Upper lobe of left lung (tissue), 6 donors: ENCODE measurements at regions not wholly inside any gene's neighbourhood (a gene's known extent, or its start where the extent isn't known, plus 50 kb on each side); places are given as distances from the start of the nearest gene placed in this dataset.

ENCODE experiments used
- ATAC-seq, 2 donors: fragments of 200-7000 bp; cut with Tn5 transposase; one replicate each; pipeline ENCODE4 v1.9.1; 2022; ENCODE audit warnings: mild to moderate bottlenecking in 2 of 2, moderate library complexity in 2 of 2; ENCODE audit not compliant: low FRiP score in 2 of 2
- DNase-seq, 2 donors: peaks; one replicate each; pipeline ENCODE4 v3.0.0-alpha.2; 2019 to 2020
- H3K27ac ChIP-seq, 4 donors: fragments of 200-600 bp; sonication (generic); one replicate each; pipeline ENCODE4 v1.5.1; 2016 to 2019
- H3K27me3 ChIP-seq, 4 donors: fragments of 200-600 bp; sonication (generic); one replicate each; pipeline ENCODE4 v1.5.1; 2017 to 2019
- H3K36me3 ChIP-seq, 4 donors: fragments of 200-600 bp; sonication (generic); one replicate each; pipeline ENCODE4 v1.5.1; 2016 to 2019
- H3K4me1 ChIP-seq, 4 donors: fragments of 200-600 bp; sonication (generic); one replicate each; pipeline ENCODE4 v1.5.1; 2018 to 2019
- H3K4me3 ChIP-seq, 4 donors: fragments of 200-600 bp; sonication (generic); one replicate each; pipeline ENCODE4 v1.5.1; 2017 to 2019; ENCODE audit warnings: mild to moderate bottlenecking in 2 of 4, moderate library complexity in 1 of 4
- H3K9me3 ChIP-seq, 4 donors: fragments of 200-600 bp; sonication (generic); one replicate each; pipeline ENCODE4 v1.5.1; 2018 to 2019
- EP300 ChIP-seq, 4 donors: sonication (generic); formaldehyde crosslinking; IDR thresholded peaks; one replicate each; pipeline ENCODE4 v1.5.1; 2017; ENCODE audit warnings: antibody characterized with exemption in 4 of 4, control low read depth in 2 of 4
- POLR2A ChIP-seq, 4 donors: fragments of 450-650 bp; IDR thresholded peaks; one replicate each; pipeline ENCODE4 v1.5.1; 2016 to 2017; ENCODE audit warnings: antibody characterized with exemption in 4 of 4, mild to moderate bottlenecking in 2 of 4
- POLR2AphosphoS5 ChIP-seq, 2 donors: sonication (generic); formaldehyde crosslinking; IDR thresholded peaks; one replicate each; pipeline ENCODE4 v1.5.1; 2017; ENCODE audit warnings: antibody characterized with exemption in 2 of 2
- WGBS, 2 donors: methylation state at CpG; one replicate each; pipeline ENCODE4 v1.1.5; 2017 to 2018; 5-methylcytosine and 5-hydroxymethylcytosine counted together
- TF ChIP-seq, protein P1 (sequence below), 6 experiments: fragments of 450-650 bp in 4 of 6; fragments of 200-600 bp in 2 of 6; sonication (generic) in 2 of 6; IDR thresholded peaks; one replicate each; pipeline ENCODE4 v1.5.1; 2016 to 2019; ENCODE audit warnings: antibody characterized with exemption in 6 of 6
- donor health status: DM: no; HTN: no; CAD: no; lungs with moderate emphysema.
- donor health status: DM: no; HTN: yes; CAD: no; lungs with severe emphysema.

GRCh38 chr9:95615246-95615645 lies 98.5 kb upstream of the PTCH1 start:
- 72 to 76% methylated on average over 8 of the region's 8 CpGs for WGBS, 2 donors

DNA sequence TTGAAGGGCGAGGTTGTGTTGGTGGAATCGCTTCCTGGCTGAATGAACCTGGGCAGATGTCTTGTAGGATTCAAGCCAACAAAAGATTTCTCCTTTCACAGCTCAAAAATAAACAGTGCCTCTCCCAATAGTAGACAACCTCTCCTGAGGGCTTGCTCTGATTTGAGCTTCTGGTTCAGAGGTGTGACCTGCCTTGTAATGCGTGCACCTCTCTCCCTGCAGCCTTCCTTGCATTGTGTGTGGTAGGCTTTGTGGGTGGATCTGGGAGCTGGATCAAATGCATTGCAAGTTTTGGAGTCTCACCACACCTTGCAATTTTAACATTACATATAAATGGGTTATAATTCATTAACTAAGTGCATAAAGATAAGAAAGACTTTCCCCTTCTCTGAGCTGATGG lies 96.9 kb upstream of the PTCH1 start:
- TF ChIP-seq POLR2A (IDR thresholded peaks at IDR 0.05) (no peak), EP300 (IDR thresholded peaks at IDR 0.05) (no peak), POLR2AphosphoS5 (IDR thresholded peaks at IDR 0.05) (no peak)
- TF ChIP-seq, protein P1, sequence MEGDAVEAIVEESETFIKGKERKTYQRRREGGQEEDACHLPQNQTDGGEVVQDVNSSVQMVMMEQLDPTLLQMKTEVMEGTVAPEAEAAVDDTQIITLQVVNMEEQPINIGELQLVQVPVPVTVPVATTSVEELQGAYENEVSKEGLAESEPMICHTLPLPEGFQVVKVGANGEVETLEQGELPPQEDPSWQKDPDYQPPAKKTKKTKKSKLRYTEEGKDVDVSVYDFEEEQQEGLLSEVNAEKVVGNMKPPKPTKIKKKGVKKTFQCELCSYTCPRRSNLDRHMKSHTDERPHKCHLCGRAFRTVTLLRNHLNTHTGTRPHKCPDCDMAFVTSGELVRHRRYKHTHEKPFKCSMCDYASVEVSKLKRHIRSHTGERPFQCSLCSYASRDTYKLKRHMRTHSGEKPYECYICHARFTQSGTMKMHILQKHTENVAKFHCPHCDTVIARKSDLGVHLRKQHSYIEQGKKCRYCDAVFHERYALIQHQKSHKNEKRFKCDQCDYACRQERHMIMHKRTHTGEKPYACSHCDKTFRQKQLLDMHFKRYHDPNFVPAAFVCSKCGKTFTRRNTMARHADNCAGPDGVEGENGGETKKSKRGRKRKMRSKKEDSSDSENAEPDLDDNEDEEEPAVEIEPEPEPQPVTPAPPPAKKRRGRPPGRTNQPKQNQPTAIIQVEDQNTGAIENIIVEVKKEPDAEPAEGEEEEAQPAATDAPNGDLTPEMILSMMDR (IDR thresholded peaks at IDR 0.05), result no peak
- Histone ChIP-seq H3K27me3 (no peaks in the 10 kb centered on the region), H3K4me1 (no peaks in the 10 kb centered on the region), H3K9me3 (peaks cover 0 to 3% (median 0%) of the 10 kb centered on the region in 4 donors), H3K4me3 (no peak overlapping the region), H3K36me3 (no peaks in the 10 kb centered on the region), H3K27ac (no peak overlapping the region)
- ATAC-seq (no peak), DNase-seq (no peak)
- WGBS, 2 donors, result 87 to 98% methylated on average over 3 of the region's 3 CpGs

More at GRCh38 chr9:95615246-95615645, 98.5 kb upstream of the PTCH1 start:
- no peaks in the 10 kb centered on the region for H3K27me3 ChIP-seq
- no peak overlapping the region for H3K4me3 ChIP-seq
- H3K27ac ChIP-seq, result no peak overlapping the region
- H3K36me3 ChIP-seq, result no peaks in the 10 kb centered on the region
- H3K9me3 ChIP-seq, result peaks cover 0 to 3% (median 0%) of the 10 kb centered on the region in 4 donors
- TF ChIP-seq, protein P1 (IDR thresholded peaks at IDR 0.05), result no peak
- TF ChIP-seq POLR2AphosphoS5 (IDR thresholded peaks at IDR 0.05), result no peak
- TF ChIP-seq EP300 (IDR thresholded peaks at IDR 0.05), result no peak
- TF ChIP-seq POLR2A (IDR thresholded peaks at IDR 0.05), result no peak
- ATAC-seq (no peak), DNase-seq (no peak)
- H3K4me1 ChIP-seq, result peaks cover 0 to 7% (median 0%) of the 10 kb centered on the region in 4 donors

GRCh38 chr9:95611354-95611753 lies 94.6 kb upstream of the PTCH1 start:
- no peak for TF ChIP-seq POLR2AphosphoS5 (IDR thresholded peaks at IDR 0.05)
- no peak for TF ChIP-seq POLR2A (IDR thresholded peaks at IDR 0.05)
- no peak for TF ChIP-seq EP300 (IDR thresholded peaks at IDR 0.05)
- TF ChIP-seq, protein P1 (IDR thresholded peaks at IDR 0.05), result no peak
- H3K4me3 ChIP-seq, result no peak overlapping the region
- H3K9me3 ChIP-seq, result peaks cover 0 to 3% (median 0%) of the 10 kb centered on the region in 4 donors
- H3K4me1 ChIP-seq, result no peaks in the 10 kb centered on the region
- no peaks in the 10 kb centered on the region for H3K27me3 ChIP-seq
- DNase-seq (no peak), ATAC-seq (no peak)
- WGBS, 2 donors, result 65 to 72% methylated on average over 5 of the region's 5 CpGs
- H3K36me3 ChIP-seq, result no peaks in the 10 kb centered on the region
- H3K27ac ChIP-seq, result no peak overlapping the region

GRCh38 chr9:95610006-95610785 lies 93.4 kb upstream of the PTCH1 start:
- Histone ChIP-seq H3K27me3 (no peaks in the 10 kb centered on the region), H3K4me1 (no peaks in the 10 kb centered on the region), H3K27ac (no peak overlapping the region), H3K36me3 (no peaks in the 10 kb centered on the region), H3K9me3 (peaks cover 0 to 3% (median 0%) of the 10 kb centered on the region in 4 donors), H3K4me3 (no peak overlapping the region)
- WGBS, 2 donors, result 89 to 90% methylated on average over 16 of the region's 16 CpGs
- no peak for DNase-seq
- ATAC-seq, result no peak
- no peak for TF ChIP-seq POLR2AphosphoS5 (IDR thresholded peaks at IDR 0.05)
- TF ChIP-seq, protein P1 (IDR thresholded peaks at IDR 0.05), result no peak
- TF ChIP-seq EP300 (IDR thresholded peaks at IDR 0.05), result no peak
- TF ChIP-seq POLR2A (IDR thresholded peaks at IDR 0.05), result no peak

GRCh38 chr9:95609426-95609825 lies 92.7 kb upstream of the PTCH1 start:
- ATAC-seq (no peak), DNase-seq (no peak)
- no peaks in the 10 kb centered on the region for H3K27me3 ChIP-seq
- TF ChIP-seq EP300 (IDR thresholded peaks at IDR 0.05) (no peak), POLR2A (IDR thresholded peaks at IDR 0.05) (no peak), POLR2AphosphoS5 (IDR thresholded peaks at IDR 0.05) (no peak)
- TF ChIP-seq, protein P1 (IDR thresholded peaks at IDR 0.05), result no peak
- H3K4me1 ChIP-seq, result no peaks in the 10 kb centered on the region
- WGBS, 2 donors, result 65 to 91% methylated on average over 5 to 7 of the region's 7 CpGs
- no peak overlapping the region for H3K4me3 ChIP-seq
- no peak overlapping the region for H3K27ac ChIP-seq
- peaks cover 0 to 3% (median 0%) of the 10 kb centered on the region in 4 donors for H3K9me3 ChIP-seq
- no peaks in the 10 kb centered on the region for H3K36me3 ChIP-seq
